GM12891 (cell line): ENCODE measurements at regions not wholly inside any gene's neighbourhood (a gene's known extent, or its start where the extent isn't known, plus 50 kb on each side); places are given as distances from the start of the nearest gene placed in this dataset.

Source experiments
- PAX5 ChIP-seq: IDR thresholded peaks from 2 replicates; pipeline ENCODE4 v1.6.1; 2011; ENCODE audit warnings: low read length, moderate library complexity, mild to moderate bottlenecking; ENCODE audit not compliant: insufficient read depth, severe bottlenecking
- POLR2A ChIP-seq: IDR thresholded peaks from 2 replicates; pipeline ENCODE4 v1.6.1; 2011; ENCODE audit warnings: low read depth, low read length, control low read depth
- POLR2AphosphoS5 ChIP-seq: IDR thresholded peaks from 2 replicates; pipeline ENCODE4 v1.6.1; 2011; ENCODE audit warnings: low read depth, low read length, control low read depth
- POU2F2 ChIP-seq: IDR thresholded peaks from 2 replicates; pipeline ENCODE4 v1.6.1; 2011; ENCODE audit warnings: low read depth, mild to moderate bottlenecking, control low read depth, low read length, moderate library complexity
- SPI1 ChIP-seq: IDR thresholded peaks from 2 replicates; pipeline ENCODE4 v1.6.1; 2011; ENCODE audit warnings: low read depth, low read length, control low read depth
- TAF1 ChIP-seq: IDR thresholded peaks from 2 replicates; pipeline ENCODE4 v1.6.1; 2011; ENCODE audit warnings: low read depth, low read length, control low read depth

DNA sequence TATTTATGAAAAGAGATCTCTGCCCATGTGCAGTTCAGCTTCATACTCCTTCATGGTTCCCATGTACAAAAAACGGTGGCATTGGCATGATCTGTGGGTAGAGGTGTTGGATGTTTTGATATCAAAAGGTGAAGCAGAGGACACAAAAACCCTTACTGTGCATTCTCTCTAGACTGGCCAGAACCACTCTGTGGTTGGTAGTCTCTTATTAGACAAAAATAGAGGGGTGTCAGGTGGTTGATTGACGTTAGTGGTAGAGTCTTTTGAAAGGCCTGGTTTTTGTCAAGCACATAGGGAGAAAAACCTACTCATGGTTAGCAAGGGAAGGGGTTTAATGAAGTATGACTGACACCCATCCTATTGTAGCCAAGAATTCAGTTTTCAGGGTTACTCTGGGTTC, 400.0 kb upstream of the TMPRSS15 start:
- TF ChIP-seq POLR2AphosphoS5 (no peak), TAF1 (no peak), POLR2A (no peak), SPI1 (no peak), PAX5 (no peak), POU2F2 (no peak)
